IgD-negative memory B cell (primary cell): ENCODE measurements at regions not wholly inside any gene's neighbourhood (a gene's known extent, or its start where the extent isn't known, plus 50 kb on each side); places are given as distances from the start of the nearest gene placed in this dataset.

Experiments
- H3K27ac Mint-ChIP-seq, 3 donors: one replicate each; pipeline ENCODE4 v1.8.0; 2020 to 2022; ENCODE audit warnings: mild to moderate bottlenecking in 3 of 3, mixed read lengths in 3 of 3, moderate library complexity in 1 of 3
- H3K27me3 Mint-ChIP-seq: one replicate; pipeline ENCODE4 v1.8.0; 2021; ENCODE audit warnings: mixed read lengths
- H3K36me3 Mint-ChIP-seq: one replicate; pipeline ENCODE4 v1.8.0; 2020; ENCODE audit warnings: mild to moderate bottlenecking, mixed read lengths
- H3K4me1 Mint-ChIP-seq, 3 donors: one replicate each; pipeline ENCODE4 v1.8.0; 2020 to 2022; ENCODE audit warnings: mixed read lengths in 3 of 3, mild to moderate bottlenecking in 1 of 3
- H3K4me3 Mint-ChIP-seq, 4 donors: one replicate each; pipeline ENCODE4 v1.8.0; 2020 to 2022; ENCODE audit warnings: mild to moderate bottlenecking in 4 of 4, mixed read lengths in 4 of 4, moderate library complexity in 3 of 4
- H3K9me3 Mint-ChIP-seq, 3 donors: one replicate each; pipeline ENCODE4 v1.8.0; 2020 to 2021; ENCODE audit warnings: mixed read lengths in 3 of 3, mild to moderate bottlenecking in 1 of 3

GRCh38 chr5:104731331-104731730, 1168.7 kb upstream of the NUDT12 start:
- no peaks in the 10 kb centered on the region for H3K36me3 Mint-ChIP-seq
- H3K4me1 Mint-ChIP-seq, result no peaks in the 10 kb centered on the region
- no peaks in the 10 kb centered on the region for H3K27me3 Mint-ChIP-seq
- H3K9me3 Mint-ChIP-seq, result peaks cover 1 to 6% (median 2%) of the 10 kb centered on the region in 3 donors
- no peak overlapping the region for H3K27ac Mint-ChIP-seq
- H3K4me3 Mint-ChIP-seq, result no peak overlapping the region

- Mint-ChIP-seq H3K27ac (no peak overlapping the region), H3K9me3 (peaks cover 0 to 17% (median 4%) of the 10 kb centered on the region in 3 donors), H3K4me3 (no peak overlapping the region), H3K36me3 (peaks cover 1% of the 10 kb centered on the region), H3K4me1 (no peaks in the 10 kb centered on the region), H3K27me3 (no peaks in the 10 kb centered on the region)
These were observed 1145.4 kb upstream of the NUDT12 start for GRCh38 chr5:104708027-104708426.

- no peaks in the 10 kb centered on the region for H3K27me3 Mint-ChIP-seq
- no peaks in the 10 kb centered on the region for H3K4me1 Mint-ChIP-seq
- peaks cover 1% of the 10 kb centered on the region for H3K36me3 Mint-ChIP-seq
- peak overlapping the region in 1 of 3 donors; percentile 62 for H3K27ac Mint-ChIP-seq
- peaks cover 0 to 8% (median 4%) of the 10 kb centered on the region in 3 donors for H3K9me3 Mint-ChIP-seq
- no peak overlapping the region for H3K4me3 Mint-ChIP-seq
These were observed 1144.0 kb upstream of the NUDT12 start for GRCh38 chr5:104706600-104706999.

- Mint-ChIP-seq H3K4me3 (no peak overlapping the region), H3K9me3 (peaks cover 2 to 11% (median 6%) of the 10 kb centered on the region in 3 donors), H3K27ac (no peak overlapping the region), H3K36me3 (peaks cover 1% of the 10 kb centered on the region), H3K4me1 (no peaks in the 10 kb centered on the region), H3K27me3 (no peaks in the 10 kb centered on the region)
These were observed 1139.6 kb upstream of the NUDT12 start for GRCh38 chr5:104702212-104702611.

GRCh38 chr5:104699438-104699837, 1136.8 kb upstream of the NUDT12 start:
- H3K36me3 Mint-ChIP-seq, result no peaks in the 10 kb centered on the region
- no peak overlapping the region for H3K27ac Mint-ChIP-seq
- no peak overlapping the region for H3K4me3 Mint-ChIP-seq
- peaks cover 5 to 13% (median 5%) of the 10 kb centered on the region in 3 donors for H3K9me3 Mint-ChIP-seq
- no peaks in the 10 kb centered on the region for H3K27me3 Mint-ChIP-seq
- H3K4me1 Mint-ChIP-seq, result no peaks in the 10 kb centered on the region

GRCh38 chr5:104661256-104661655, 1098.7 kb upstream of the NUDT12 start:
- H3K27me3 Mint-ChIP-seq, result no peaks in the 10 kb centered on the region
- no peak overlapping the region for H3K27ac Mint-ChIP-seq
- no peak overlapping the region for H3K4me3 Mint-ChIP-seq
- peaks cover 3 to 8% (median 5%) of the 10 kb centered on the region in 3 donors for H3K9me3 Mint-ChIP-seq
- no peaks in the 10 kb centered on the region for H3K36me3 Mint-ChIP-seq
- H3K4me1 Mint-ChIP-seq, result peaks cover 0 to 1% (median 0%) of the 10 kb centered on the region in 3 donors

GRCh38 chr5:104659497-104659896, 1096.9 kb upstream of the NUDT12 start:
- Mint-ChIP-seq H3K4me3 (no peak overlapping the region), H3K36me3 (no peaks in the 10 kb centered on the region), H3K9me3 (peaks cover 2 to 10% (median 8%) of the 10 kb centered on the region in 3 donors), H3K27ac (no peak overlapping the region), H3K4me1 (no peaks in the 10 kb centered on the region), H3K27me3 (no peaks in the 10 kb centered on the region)

GRCh38 chr5:104652271-104652861, 1089.8 kb upstream of the NUDT12 start:
- no peak overlapping the region for H3K4me3 Mint-ChIP-seq
- no peak overlapping the region for H3K27ac Mint-ChIP-seq
- H3K9me3 Mint-ChIP-seq, result peaks cover 0 to 5% (median 4%) of the 10 kb centered on the region in 3 donors
- H3K4me1 Mint-ChIP-seq, result no peaks in the 10 kb centered on the region
- no peaks in the 10 kb centered on the region for H3K36me3 Mint-ChIP-seq
- no peaks in the 10 kb centered on the region for H3K27me3 Mint-ChIP-seq

GRCh38 chr5:104650313-104651055, 1087.9 kb upstream of the NUDT12 start:
- Mint-ChIP-seq H3K36me3 (no peaks in the 10 kb centered on the region), H3K4me3 (no peak overlapping the region), H3K27me3 (no peaks in the 10 kb centered on the region), H3K27ac (no peak overlapping the region), H3K4me1 (no peaks in the 10 kb centered on the region), H3K9me3 (no peaks in the 10 kb centered on the region)

- H3K4me1 Mint-ChIP-seq, result no peaks in the 10 kb centered on the region
- no peaks in the 10 kb centered on the region for H3K27me3 Mint-ChIP-seq
- peaks cover 0 to 2% (median 0%) of the 10 kb centered on the region in 3 donors for H3K9me3 Mint-ChIP-seq
- no peaks in the 10 kb centered on the region for H3K36me3 Mint-ChIP-seq
- H3K27ac Mint-ChIP-seq, result no peak overlapping the region
- no peak overlapping the region for H3K4me3 Mint-ChIP-seq
These were observed 1083.8 kb upstream of the NUDT12 start for GRCh38 chr5:104646416-104646815.

- Mint-ChIP-seq H3K4me1 (no peaks in the 10 kb centered on the region), H3K9me3 (peaks cover 0 to 2% (median 0%) of the 10 kb centered on the region in 3 donors), H3K4me3 (no peak overlapping the region), H3K27me3 (no peaks in the 10 kb centered on the region), H3K27ac (no peak overlapping the region), H3K36me3 (no peaks in the 10 kb centered on the region)
These were observed 1080.7 kb upstream of the NUDT12 start for GRCh38 chr5:104643320-104643719.

- Mint-ChIP-seq H3K4me3 (no peak overlapping the region), H3K27me3 (no peaks in the 10 kb centered on the region)
These were observed 1072.6 kb upstream of the NUDT12 start for GRCh38 chr5:104635227-104635626.

GRCh38 chr5:104628911-104629310, 1066.3 kb upstream of the NUDT12 start:
- Mint-ChIP-seq H3K27ac (no peak overlapping the region), H3K27me3 (no peaks in the 10 kb centered on the region), H3K9me3 (peaks cover 0 to 6% (median 2%) of the 10 kb centered on the region in 3 donors), H3K36me3 (no peaks in the 10 kb centered on the region), H3K4me1 (no peaks in the 10 kb centered on the region), H3K4me3 (no peak overlapping the region)

More at GRCh38 chr5:104635227-104635626, 1072.6 kb upstream of the NUDT12 start:
- peaks cover 0 to 5% (median 1%) of the 10 kb centered on the region in 3 donors for H3K9me3 Mint-ChIP-seq
- no peaks in the 10 kb centered on the region for H3K4me1 Mint-ChIP-seq
- no peaks in the 10 kb centered on the region for H3K36me3 Mint-ChIP-seq
- no peak overlapping the region for H3K27ac Mint-ChIP-seq

- Mint-ChIP-seq H3K4me3 (no peak overlapping the region), H3K36me3 (no peaks in the 10 kb centered on the region), H3K27ac (no peak overlapping the region), H3K27me3 (no peaks in the 10 kb centered on the region), H3K4me1 (no peaks in the 10 kb centered on the region), H3K9me3 (peaks cover 0 to 6% (median 2%) of the 10 kb centered on the region in 3 donors)
These were observed 1063.5 kb upstream of the NUDT12 start for GRCh38 chr5:104626122-104626521.

- H3K36me3 Mint-ChIP-seq, result no peaks in the 10 kb centered on the region
- H3K4me1 Mint-ChIP-seq, result peaks cover 0 to 1% (median 0%) of the 10 kb centered on the region in 3 donors
- no peak overlapping the region for H3K4me3 Mint-ChIP-seq
- no peaks in the 10 kb centered on the region for H3K27me3 Mint-ChIP-seq
- H3K27ac Mint-ChIP-seq, result no peak overlapping the region
- H3K9me3 Mint-ChIP-seq, result peaks cover 0 to 6% (median 3%) of the 10 kb centered on the region in 3 donors
These were observed 1049.4 kb upstream of the NUDT12 start for GRCh38 chr5:104612005-104612404.
